ENCODE measurements at regions not wholly inside any gene's neighbourhood (a gene's known extent, or its start where the extent isn't known, plus 50 kb on each side); places are given as distances from the start of the nearest gene placed in this dataset.

GRCh38 chr1:212526111-212526491 lies 82.5 kb upstream of the ATF3 start:
- no peaks in the 10 kb centered on the region for H3K9me3 ChIP-seq (ENCODE audit: insufficient read depth, low read length)
- no peak for TF ChIP-seq ZNF274 (IDR thresholded peaks at IDR 0.05; ENCODE audit: low read depth, low read length)
- no peak for TF ChIP-seq SUZ12 (IDR thresholded peaks at IDR 0.05; ENCODE audit: extremely low read depth, insufficient read depth, insufficient read length)
- TF ChIP-seq YY1 (IDR thresholded peaks at IDR 0.05; ENCODE audit: insufficient read depth, insufficient read length) = no peak
- H3K36me3 ChIP-seq (ENCODE audit: insufficient read depth, insufficient read length, low read length) = no peaks in the 10 kb centered on the region
- no peak for DNase-seq (ENCODE audit: low read depth, low spot score)
- H3K4me1 ChIP-seq (ENCODE audit: insufficient read depth, insufficient read length) = peaks cover 6% of the 10 kb centered on the region
- no peaks in the 10 kb centered on the region for H3K27me3 ChIP-seq (ENCODE audit: insufficient read depth, insufficient read length)
- no peak overlapping the region for H3K4me3 ChIP-seq (ENCODE audit: insufficient read length, low read depth)
- H3K9ac ChIP-seq (ENCODE audit: insufficient read length, low read depth) = no peak overlapping the region

GRCh38 chr1:212528501-212528900 lies 80.1 kb upstream of the ATF3 start:
- no peaks in the 10 kb centered on the region for H3K27me3 ChIP-seq (ENCODE audit: insufficient read depth, insufficient read length)
- no peaks in the 10 kb centered on the region for H3K36me3 ChIP-seq (ENCODE audit: insufficient read depth, insufficient read length, low read length)
- no peak for DNase-seq (ENCODE audit: low read depth, low spot score)
- no peak overlapping the region for H3K9ac ChIP-seq (ENCODE audit: insufficient read length, low read depth)
- no peaks in the 10 kb centered on the region for H3K9me3 ChIP-seq (ENCODE audit: insufficient read depth, low read length)
- peaks cover 6% of the 10 kb centered on the region for H3K4me1 ChIP-seq (ENCODE audit: insufficient read depth, insufficient read length)
- TF ChIP-seq SUZ12 (IDR thresholded peaks at IDR 0.05; ENCODE audit: extremely low read depth, insufficient read depth, insufficient read length) (no peak), ZNF274 (IDR thresholded peaks at IDR 0.05; ENCODE audit: low read depth, low read length) (no peak), YY1 (IDR thresholded peaks at IDR 0.05; ENCODE audit: insufficient read depth, insufficient read length) (no peak)
- no peak overlapping the region for H3K4me3 ChIP-seq (ENCODE audit: insufficient read length, low read depth)

DNA sequence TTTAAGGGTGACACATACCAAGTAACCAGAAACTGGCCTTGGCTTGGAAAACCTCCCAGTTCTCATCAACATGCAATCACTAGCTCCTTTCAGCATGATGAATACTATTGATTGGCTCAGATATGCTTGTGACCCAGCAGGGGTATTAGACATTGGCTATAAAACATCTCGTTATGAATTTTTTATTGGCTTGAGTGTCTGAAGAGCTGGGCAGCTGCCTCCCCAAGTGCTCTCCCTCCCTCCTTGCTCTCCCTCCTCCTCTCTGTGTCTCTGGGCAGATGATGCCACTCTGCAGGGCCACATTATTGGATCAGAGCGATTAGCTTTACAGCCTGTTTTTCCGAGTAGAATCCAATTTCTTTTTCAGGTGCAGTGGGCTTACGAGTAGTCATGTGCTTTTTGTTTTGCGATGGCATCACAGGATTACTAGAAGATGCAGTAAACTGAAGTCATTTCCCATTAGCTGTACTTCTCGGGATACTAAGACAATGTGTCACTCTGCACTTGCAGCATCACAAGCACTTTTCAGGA lies 79.3 kb upstream of the ATF3 start:
- no peaks in the 10 kb centered on the region for H3K27me3 ChIP-seq (ENCODE audit: insufficient read depth, insufficient read length)
- no peak for DNase-seq (ENCODE audit: low read depth, low spot score)
- TF ChIP-seq ZNF274 (IDR thresholded peaks at IDR 0.05; ENCODE audit: low read depth, low read length) = no peak
- no peak for TF ChIP-seq YY1 (IDR thresholded peaks at IDR 0.05; ENCODE audit: insufficient read depth, insufficient read length)
- TF ChIP-seq SUZ12 (IDR thresholded peaks at IDR 0.05; ENCODE audit: extremely low read depth, insufficient read depth, insufficient read length) = no peak
- no peak overlapping the region for H3K9ac ChIP-seq (ENCODE audit: insufficient read length, low read depth)
- no peak overlapping the region for H3K4me3 ChIP-seq (ENCODE audit: insufficient read length, low read depth)
- H3K36me3 ChIP-seq (ENCODE audit: insufficient read depth, insufficient read length, low read length) = no peaks in the 10 kb centered on the region
- H3K4me1 ChIP-seq (ENCODE audit: insufficient read depth, insufficient read length) = peaks cover 6% of the 10 kb centered on the region
- no peaks in the 10 kb centered on the region for H3K9me3 ChIP-seq (ENCODE audit: insufficient read depth, low read length)

GRCh38 chr1:212531267-212531666 lies 77.3 kb upstream of the ATF3 start:
- DNase-seq (ENCODE audit: low read depth, low spot score) = no peak
- Histone ChIP-seq H3K9ac (ENCODE audit: insufficient read length, low read depth) (no peak overlapping the region), H3K36me3 (ENCODE audit: insufficient read depth, insufficient read length, low read length) (no peaks in the 10 kb centered on the region), H3K9me3 (ENCODE audit: insufficient read depth, low read length) (no peaks in the 10 kb centered on the region), H3K4me3 (ENCODE audit: insufficient read length, low read depth) (no peak overlapping the region), H3K27me3 (ENCODE audit: insufficient read depth, insufficient read length) (no peaks in the 10 kb centered on the region), H3K4me1 (ENCODE audit: insufficient read depth, insufficient read length) (no peaks in the 10 kb centered on the region)
- no peak for TF ChIP-seq SUZ12 (IDR thresholded peaks at IDR 0.05; ENCODE audit: extremely low read depth, insufficient read depth, insufficient read length)
- no peak for TF ChIP-seq ZNF274 (IDR thresholded peaks at IDR 0.05; ENCODE audit: low read depth, low read length)
- TF ChIP-seq YY1 (IDR thresholded peaks at IDR 0.05; ENCODE audit: insufficient read depth, insufficient read length) = no peak

DNA sequence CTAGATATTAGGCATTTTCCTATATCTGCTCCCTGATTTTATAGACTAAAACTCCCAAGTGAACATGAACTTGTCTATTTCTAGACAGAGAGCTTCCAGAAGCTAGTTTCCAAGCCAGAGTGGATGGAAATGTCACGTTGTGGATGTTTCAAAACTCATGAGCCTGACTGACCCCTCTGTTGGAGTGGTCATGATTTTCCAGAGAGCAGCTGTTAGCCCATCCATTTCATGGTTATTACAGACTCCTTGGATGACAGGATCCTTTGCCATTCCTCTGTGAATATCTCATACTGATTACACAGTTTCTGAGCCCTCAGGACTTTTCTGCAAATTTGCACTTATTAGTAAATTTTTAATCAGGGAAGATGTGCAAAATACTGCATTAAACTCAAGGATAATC lies 76.8 kb upstream of the ATF3 start:
- DNase-seq (ENCODE audit: low read depth, low spot score) = no peak
- H3K27me3 ChIP-seq (ENCODE audit: insufficient read depth, insufficient read length) = no peaks in the 10 kb centered on the region

GRCh38 chr1:212532469-212533147 lies 76.0 kb upstream of the ATF3 start:
- DNase-seq (ENCODE audit: low read depth, low spot score) = no peak
- H3K27me3 ChIP-seq (ENCODE audit: insufficient read depth, insufficient read length) = no peaks in the 10 kb centered on the region
- no peaks in the 10 kb centered on the region for H3K4me1 ChIP-seq (ENCODE audit: insufficient read depth, insufficient read length)
- TF ChIP-seq ZNF274 (IDR thresholded peaks at IDR 0.05; ENCODE audit: low read depth, low read length) (no peak), SUZ12 (IDR thresholded peaks at IDR 0.05; ENCODE audit: extremely low read depth, insufficient read depth, insufficient read length) (no peak), YY1 (IDR thresholded peaks at IDR 0.05; ENCODE audit: insufficient read depth, insufficient read length) (no peak)
- H3K9me3 ChIP-seq (ENCODE audit: insufficient read depth, low read length) = peaks cover 7% of the 10 kb centered on the region
- H3K4me3 ChIP-seq (ENCODE audit: insufficient read length, low read depth) = no peak overlapping the region
- H3K9ac ChIP-seq (ENCODE audit: insufficient read length, low read depth) = no peak overlapping the region
- H3K36me3 ChIP-seq (ENCODE audit: insufficient read depth, insufficient read length, low read length) = no peaks in the 10 kb centered on the region

More for the DNA sequence above, 76.8 kb upstream of the ATF3 start:
- Histone ChIP-seq H3K36me3 (ENCODE audit: insufficient read depth, insufficient read length, low read length) (no peaks in the 10 kb centered on the region), H3K9ac (ENCODE audit: insufficient read length, low read depth) (no peak overlapping the region), H3K4me1 (ENCODE audit: insufficient read depth, insufficient read length) (no peaks in the 10 kb centered on the region), H3K4me3 (ENCODE audit: insufficient read length, low read depth) (no peak overlapping the region), H3K9me3 (ENCODE audit: insufficient read depth, low read length) (no peaks in the 10 kb centered on the region)
- TF ChIP-seq SUZ12 (IDR thresholded peaks at IDR 0.05; ENCODE audit: extremely low read depth, insufficient read depth, insufficient read length) (no peak), ZNF274 (IDR thresholded peaks at IDR 0.05; ENCODE audit: low read depth, low read length) (no peak), YY1 (IDR thresholded peaks at IDR 0.05; ENCODE audit: insufficient read depth, insufficient read length) (no peak)

- no peak for DNase-seq (ENCODE audit: low read depth, low spot score)
- Histone ChIP-seq H3K9me3 (ENCODE audit: insufficient read depth, low read length) (peaks cover 12% of the 10 kb centered on the region), H3K36me3 (ENCODE audit: insufficient read depth, insufficient read length, low read length) (no peaks in the 10 kb centered on the region), H3K4me3 (ENCODE audit: insufficient read length, low read depth) (no peak overlapping the region), H3K27me3 (ENCODE audit: insufficient read depth, insufficient read length) (no peaks in the 10 kb centered on the region), H3K9ac (ENCODE audit: insufficient read length, low read depth) (no peak overlapping the region), H3K4me1 (ENCODE audit: insufficient read depth, insufficient read length) (no peaks in the 10 kb centered on the region)
- TF ChIP-seq ZNF274 (IDR thresholded peaks at IDR 0.05; ENCODE audit: low read depth, low read length) (no peak), SUZ12 (IDR thresholded peaks at IDR 0.05; ENCODE audit: extremely low read depth, insufficient read depth, insufficient read length) (no peak), YY1 (IDR thresholded peaks at IDR 0.05; ENCODE audit: insufficient read depth, insufficient read length) (no peak)
These were observed 75.4 kb upstream of the ATF3 start for GRCh38 chr1:212533148-212533517.
